Smooth muscle cell (in vitro differentiated cells): ENCODE measurements at regions not wholly inside any gene's neighbourhood (a gene's known extent, or its start where the extent isn't known, plus 50 kb on each side); places are given as distances from the start of the nearest gene placed in this dataset.

ENCODE experiments used
- DNase-seq: peaks from one replicate; lab custom pipeline; 2025; ENCODE audit not compliant: unreplicated experiment; lab: John Stamatoyannopoulos, UW
- H2AFZ ChIP-seq: fragments of 200-600 bp; sonication (generic); 2 replicates; pipeline ENCODE4 v1.6.0; 2016; ENCODE audit warnings: antibody characterized with exemption, low read depth, mild to moderate bottlenecking
- H3F3A ChIP-seq: fragments of 200-600 bp; sonication (generic); 2 replicates; pipeline ENCODE4 v1.6.0; 2017; ENCODE audit warnings: antibody characterized with exemption, low read depth
- H3K27ac ChIP-seq: fragments of 200-600 bp; sonication (generic); 2 replicates; pipeline ENCODE4 v1.5.1; 2016; ENCODE audit warnings: low read depth, mild to moderate bottlenecking
- H3K27me3 ChIP-seq: fragments of 200-600 bp; sonication (generic); 2 replicates; pipeline ENCODE4 v1.6.1; 2016; ENCODE audit warnings: low read depth, mild to moderate bottlenecking
- H3K36me3 ChIP-seq: fragments of 200-600 bp; sonication (generic); 2 replicates; pipeline ENCODE4 v1.5.1; 2016; ENCODE audit warnings: low read depth
- H3K4me1 ChIP-seq: fragments of 200-600 bp; sonication (generic); 2 replicates; pipeline ENCODE4 v1.5.1; 2016; ENCODE audit warnings: low read depth
- H3K4me2 ChIP-seq: fragments of 200-600 bp; sonication (generic); 2 replicates; pipeline ENCODE4 v1.6.0; 2016; ENCODE audit warnings: mild to moderate bottlenecking
- H3K4me3 ChIP-seq: fragments of 200-600 bp; sonication (generic); 2 replicates; pipeline ENCODE4 v1.5.1; 2016; ENCODE audit warnings: mild to moderate bottlenecking
- H3K79me2 ChIP-seq: fragments of 200-600 bp; sonication (generic); 2 replicates; pipeline ENCODE4 v1.6.0; 2016; ENCODE audit warnings: low read depth, mild to moderate bottlenecking
- H3K9ac ChIP-seq: fragments of 200-600 bp; sonication (generic); 2 replicates; pipeline ENCODE4 v1.6.0; 2016; ENCODE audit warnings: low read depth
- H3K9me3 ChIP-seq: fragments of 200-600 bp; sonication (generic); replicated peaks from 2 replicates; pipeline ENCODE4 v1.5.1; 2016; ENCODE audit warnings: low read depth
- H4K20me1 ChIP-seq: fragments of 200-600 bp; sonication (generic); 2 replicates; pipeline ENCODE4 v1.6.0; 2016; ENCODE audit warnings: low read depth
- CTCF ChIP-seq: fragments of 200-600 bp; sonication (generic); IDR thresholded peaks from 2 replicates; pipeline ENCODE4 v1.5.1; 2017; ENCODE audit warnings: borderline replicate concordance, mild to moderate bottlenecking, antibody characterized with exemption; ENCODE audit not compliant: insufficient read depth, poor library complexity, severe bottlenecking
- WGBS: methylation state at CpG from one replicate; pipeline ENCODE4 v1.1.7; 2016; ENCODE audit warnings: low lambda C conversion rate; 5-methylcytosine and 5-hydroxymethylcytosine counted together

GRCh38 chr4:189420572-189420971 is 520.1 kb upstream of the FRG1 start:
- H3K9me3 ChIP-seq: no peaks in the 10 kb centered on the region
- H4K20me1 ChIP-seq: no peaks in the 10 kb centered on the region
- no peaks in the 10 kb centered on the region for H3F3A ChIP-seq
- no peaks in the 10 kb centered on the region for H3K27me3 ChIP-seq
- 89% methylated on average over 10 of the region's 10 CpGs for WGBS
- no peak overlapping the region for H3K27ac ChIP-seq
- H3K4me1 ChIP-seq: no peaks in the 10 kb centered on the region
- no peaks in the 10 kb centered on the region for H3K79me2 ChIP-seq
- no peak for TF ChIP-seq CTCF
- H3K9ac ChIP-seq: no peak overlapping the region
- DNase-seq: no peak
- no peak overlapping the region for H3K4me2 ChIP-seq
- no peak overlapping the region for H3K4me3 ChIP-seq
- H2AFZ ChIP-seq: no peak overlapping the region
- H3K36me3 ChIP-seq: no peaks in the 10 kb centered on the region

GRCh38 chr4:189436207-189436606 is 504.5 kb upstream of the FRG1 start:
- Histone ChIP-seq H3K4me1 (no peaks in the 10 kb centered on the region), H3K79me2 (no peaks in the 10 kb centered on the region), H3K4me2 (no peak overlapping the region), H2AFZ (no peak overlapping the region), H3K9me3 (no peaks in the 10 kb centered on the region), H3K36me3 (no peaks in the 10 kb centered on the region), H3K4me3 (no peak overlapping the region), H3K9ac (no peak overlapping the region), H4K20me1 (no peaks in the 10 kb centered on the region), H3F3A (no peaks in the 10 kb centered on the region), H3K27ac (no peak overlapping the region), H3K27me3 (no peaks in the 10 kb centered on the region)
- peak; percentile 28 for TF ChIP-seq CTCF
- no peak for DNase-seq
- WGBS: 81% methylated on average over 3 of the region's 3 CpGs

GRCh38 chr4:189440716-189441115 is 500.0 kb upstream of the FRG1 start:
- H3F3A ChIP-seq: peaks cover 6% of the 10 kb centered on the region
- 28% methylated on average over 4 of the region's 4 CpGs for WGBS
- H4K20me1 ChIP-seq: no peaks in the 10 kb centered on the region
- TF ChIP-seq CTCF: no peak
- H3K4me2 ChIP-seq: peak overlapping the region; percentile 69
- H3K9ac ChIP-seq: peak overlapping the region; percentile 36
- H3K27me3 ChIP-seq: no peaks in the 10 kb centered on the region
- peak overlapping the region; percentile 84 for H3K27ac ChIP-seq
- H3K4me1 ChIP-seq: no peaks in the 10 kb centered on the region
- peak overlapping the region; percentile 50 for H2AFZ ChIP-seq
- DNase-seq: no peak
- no peaks in the 10 kb centered on the region for H3K36me3 ChIP-seq
- no peak overlapping the region for H3K4me3 ChIP-seq
- H3K9me3 ChIP-seq: no peaks in the 10 kb centered on the region
- no peaks in the 10 kb centered on the region for H3K79me2 ChIP-seq

GRCh38 chr4:189443341-189443740 is 497.3 kb upstream of the FRG1 start:
- WGBS: 93% methylated on average over 6 of the region's 6 CpGs

More at GRCh38 chr4:189443341-189443740, 497.3 kb upstream of the FRG1 start:
- no peak for TF ChIP-seq CTCF
- no peaks in the 10 kb centered on the region for H3K4me1 ChIP-seq
- peaks cover 6% of the 10 kb centered on the region for H3F3A ChIP-seq
- no peaks in the 10 kb centered on the region for H3K9me3 ChIP-seq
- no peaks in the 10 kb centered on the region for H3K36me3 ChIP-seq
- no peak overlapping the region for H3K4me3 ChIP-seq
- no peaks in the 10 kb centered on the region for H3K27me3 ChIP-seq
- DNase-seq: no peak
- no peaks in the 10 kb centered on the region for H4K20me1 ChIP-seq
- H3K4me2 ChIP-seq: no peak overlapping the region
- H3K27ac ChIP-seq: no peak overlapping the region
- H3K9ac ChIP-seq: no peak overlapping the region
- no peaks in the 10 kb centered on the region for H3K79me2 ChIP-seq
- H2AFZ ChIP-seq: peak overlapping the region; percentile 61
